Upper lobe of right lung (tissue), 1 donor: ENCODE measurements at regions not wholly inside any gene's neighbourhood (a gene's known extent, or its start where the extent isn't known, plus 50 kb on each side); places are given as distances from the start of the nearest gene placed in this dataset.

ENCODE experiments used
- ATAC-seq: fragments of 200-7000 bp; cut with Tn5 transposase; one replicate; pipeline ENCODE4 v1.9.1; 2020; ENCODE audit warnings: mild to moderate bottlenecking, moderate library complexity
- DNase-seq: peaks from one replicate; pipeline ENCODE4 v3.0.0-alpha.2; 2020
- H3K27ac ChIP-seq: fragments of 200-600 bp; one replicate; pipeline ENCODE4 v1.8.0; 2022
- H3K27me3 ChIP-seq: fragments of 200-600 bp; one replicate; pipeline ENCODE4 v1.8.0; 2022; ENCODE audit warnings: mild to moderate bottlenecking
- H3K36me3 ChIP-seq: fragments of 200-600 bp; one replicate; pipeline ENCODE4 v1.8.0; 2022
- H3K4me1 ChIP-seq: fragments of 200-600 bp; one replicate; pipeline ENCODE4 v1.8.0; 2022
- H3K4me3 ChIP-seq: fragments of 200-600 bp; one replicate; pipeline ENCODE4 v1.8.0; 2022; ENCODE audit warnings: mild to moderate bottlenecking
- H3K9me3 ChIP-seq: fragments of 200-600 bp; one replicate; pipeline ENCODE4 v1.8.0; 2022
- CTCF ChIP-seq: fragments of 200-600 bp; IDR thresholded peaks from one replicate; pipeline ENCODE4 v1.8.0; 2022; ENCODE audit warnings: antibody characterized with exemption
- intact Hi-C: fragments of 100-400 bp; cut with DNase I; formaldehyde crosslinking; loops from one replicate; pipeline ENCODE4 v1.11.0; 2022
- donor health status: DM: no; HTN: yes; CAD: no; lungs with severe emphysema.

- no peak for TF ChIP-seq CTCF
- no peaks in the 10 kb centered on the region for H3K4me1 ChIP-seq
- no peak for ATAC-seq
Measured at GRCh38 chr1:88526456-88526855, 157.6 kb upstream of the PKN2 start.

GRCh38 chr1:88528792-88529191 lies 155.3 kb upstream of the PKN2 start:
- DNase-seq (no peak), ATAC-seq (no peak)
- H3K36me3 ChIP-seq: no peaks in the 10 kb centered on the region
- no peak overlapping the region for H3K27ac ChIP-seq
- no peaks in the 10 kb centered on the region for H3K27me3 ChIP-seq
- no peak overlapping the region for H3K4me3 ChIP-seq
- no peak for TF ChIP-seq CTCF
- no peaks in the 10 kb centered on the region for H3K4me1 ChIP-seq
- intact Hi-C loops: no loop called here
- no peaks in the 10 kb centered on the region for H3K9me3 ChIP-seq

More at GRCh38 chr1:88526456-88526855, 157.6 kb upstream of the PKN2 start:
- Histone ChIP-seq H3K9me3 (no peaks in the 10 kb centered on the region), H3K36me3 (no peaks in the 10 kb centered on the region), H3K27ac (no peak overlapping the region), H3K4me3 (no peak overlapping the region), H3K27me3 (no peaks in the 10 kb centered on the region)
- no peak for DNase-seq
- intact Hi-C loops: no loop called here

GRCh38 chr1:88529581-88529980 lies 154.5 kb upstream of the PKN2 start:
- Histone ChIP-seq H3K4me1 (no peaks in the 10 kb centered on the region), H3K9me3 (no peaks in the 10 kb centered on the region), H3K27ac (no peak overlapping the region), H3K27me3 (no peaks in the 10 kb centered on the region), H3K36me3 (no peaks in the 10 kb centered on the region), H3K4me3 (no peak overlapping the region)
- DNase-seq (no peak), ATAC-seq (no peak)
- intact Hi-C loops: no loop called here
- no peak for TF ChIP-seq CTCF

GRCh38 chr1:88530246-88530645 lies 153.8 kb upstream of the PKN2 start:
- no peak overlapping the region for H3K4me3 ChIP-seq
- intact Hi-C loops: no loop called here
- no peak overlapping the region for H3K27ac ChIP-seq
- no peaks in the 10 kb centered on the region for H3K36me3 ChIP-seq
- no peak for TF ChIP-seq CTCF
- no peaks in the 10 kb centered on the region for H3K4me1 ChIP-seq
- ATAC-seq: no peak
- no peaks in the 10 kb centered on the region for H3K27me3 ChIP-seq
- H3K9me3 ChIP-seq: no peaks in the 10 kb centered on the region
- no peak for DNase-seq

- no peak for ATAC-seq
- Histone ChIP-seq H3K27me3 (no peaks in the 10 kb centered on the region), H3K9me3 (no peaks in the 10 kb centered on the region), H3K36me3 (no peaks in the 10 kb centered on the region), H3K4me3 (no peak overlapping the region), H3K4me1 (no peaks in the 10 kb centered on the region), H3K27ac (no peak overlapping the region)
- no peak for TF ChIP-seq CTCF
- DNase-seq: no peak
- intact Hi-C loops: no loop called here
Measured at GRCh38 chr1:88537787-88538186, 146.3 kb upstream of the PKN2 start.

GRCh38 chr1:88538222-88538899 lies 145.7 kb upstream of the PKN2 start:
- H3K27me3 ChIP-seq: no peaks in the 10 kb centered on the region
- no peaks in the 10 kb centered on the region for H3K4me1 ChIP-seq
- H3K27ac ChIP-seq: no peak overlapping the region
- no peak for ATAC-seq
- no peak overlapping the region for H3K4me3 ChIP-seq
- H3K36me3 ChIP-seq: no peaks in the 10 kb centered on the region
- TF ChIP-seq CTCF: no peak
- no peaks in the 10 kb centered on the region for H3K9me3 ChIP-seq
- DNase-seq: no peak
- intact Hi-C loops: no loop called here
